ENCODE measurements at regions not wholly inside any gene's neighbourhood (a gene's known extent, or its start where the extent isn't known, plus 50 kb on each side); places are given as distances from the start of the nearest gene placed in this dataset.
"Not testable (repeated sequence)": the region's sequence is repeated elsewhere in the genome, so short reads cannot be mapped to it uniquely, and the experiment has no call there.

DNA sequence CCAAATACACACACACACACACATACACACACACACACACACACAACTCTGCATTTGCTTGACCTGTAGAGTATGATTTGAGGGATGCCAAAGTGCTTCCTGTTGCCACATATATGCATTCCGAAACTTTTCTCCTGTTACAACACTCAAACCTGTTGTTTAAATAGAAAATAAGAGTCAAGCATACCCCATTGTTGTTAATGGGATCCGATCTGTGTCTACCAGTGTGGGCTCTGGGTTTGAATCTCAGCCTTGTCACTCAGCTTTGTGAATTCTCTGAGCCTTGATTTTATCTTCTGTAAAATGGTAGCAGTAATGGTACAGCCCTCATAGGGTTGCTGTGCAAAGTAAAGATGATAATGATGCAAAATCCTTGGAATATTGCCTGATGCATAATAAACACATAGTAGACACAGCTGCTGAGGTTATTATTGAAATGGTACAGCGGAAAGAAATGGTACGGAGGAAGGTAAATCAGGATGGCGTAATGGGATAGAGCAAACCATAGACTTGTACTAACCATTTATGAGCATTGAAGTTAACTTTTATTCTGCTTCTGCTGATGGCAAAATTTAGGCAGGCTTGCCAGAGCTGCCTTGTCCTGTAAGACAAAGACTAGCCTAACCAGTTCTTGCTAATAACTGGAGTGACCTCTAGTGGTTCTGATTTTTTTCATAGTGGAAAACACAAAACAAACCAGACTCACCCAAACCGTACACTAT, 113.5 kb upstream of the PHACTR1 start:
- DNase-seq (ENCODE audit: extremely low read depth, low read depth): peak; percentile 54

DNA sequence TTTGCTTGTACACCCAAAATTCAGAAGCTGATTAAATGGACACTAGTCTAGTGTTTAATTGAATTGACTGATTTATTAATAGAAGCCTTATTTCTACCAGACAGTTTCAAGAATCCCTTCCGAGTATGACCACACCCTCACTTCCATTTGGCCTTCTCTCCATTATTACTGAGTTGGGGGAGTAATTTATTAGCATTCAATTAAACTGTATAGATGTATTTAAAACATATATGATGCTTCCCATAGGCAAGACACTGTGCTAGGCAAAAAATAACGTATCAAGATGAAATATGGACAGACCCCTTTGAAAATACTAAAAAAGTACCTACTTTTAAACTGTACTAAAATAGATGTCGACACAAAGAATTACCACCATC, 112.9 kb upstream of the PHACTR1 start:
- DNase-seq (ENCODE audit: extremely low read depth, low read depth): no peak

DNA sequence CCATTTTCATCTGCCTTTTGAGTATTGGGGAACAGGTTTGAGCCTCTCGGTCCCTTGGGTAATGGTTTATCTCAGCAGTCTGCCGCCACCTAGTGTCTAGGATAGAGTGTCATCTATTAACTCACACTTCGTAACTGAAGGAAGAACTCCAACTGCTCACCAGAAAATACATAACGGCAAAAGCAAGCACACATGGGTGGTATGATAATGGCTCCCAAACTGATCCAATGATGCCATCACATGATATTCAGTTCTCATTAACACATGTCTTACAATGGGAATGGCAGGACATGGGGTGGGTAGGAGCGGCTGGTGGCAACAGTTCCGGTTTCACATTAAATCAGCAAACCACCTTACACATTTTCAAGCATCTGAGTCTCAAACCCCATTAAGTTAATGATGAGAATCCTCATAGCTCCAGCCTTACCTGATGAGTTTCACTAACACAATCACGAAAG, 110.7 kb upstream of the PHACTR1 start:
- peak; percentile 59 for DNase-seq (ENCODE audit: extremely low read depth, low read depth)

DNA sequence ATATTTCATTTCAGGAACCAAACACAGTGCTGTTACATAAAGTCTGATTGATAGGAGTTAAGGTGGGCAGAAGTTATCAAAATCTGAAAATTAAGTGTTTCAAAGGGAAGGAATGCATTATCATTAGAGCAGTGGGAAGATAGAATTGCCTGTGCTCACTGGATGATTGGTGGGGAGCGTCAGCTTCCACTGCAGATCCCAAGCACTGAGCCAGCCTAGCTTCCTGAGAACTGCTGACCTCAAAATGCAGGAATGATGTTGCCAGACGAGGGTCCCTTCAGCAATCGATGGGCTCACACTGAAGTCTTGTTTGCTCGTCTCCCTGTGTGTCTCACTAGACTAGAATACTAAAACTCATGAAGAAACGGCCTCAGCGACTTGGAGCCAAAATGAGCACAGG, 110.0 kb upstream of the PHACTR1 start:
- DNase-seq (ENCODE audit: extremely low read depth, low read depth): no peak

DNA sequence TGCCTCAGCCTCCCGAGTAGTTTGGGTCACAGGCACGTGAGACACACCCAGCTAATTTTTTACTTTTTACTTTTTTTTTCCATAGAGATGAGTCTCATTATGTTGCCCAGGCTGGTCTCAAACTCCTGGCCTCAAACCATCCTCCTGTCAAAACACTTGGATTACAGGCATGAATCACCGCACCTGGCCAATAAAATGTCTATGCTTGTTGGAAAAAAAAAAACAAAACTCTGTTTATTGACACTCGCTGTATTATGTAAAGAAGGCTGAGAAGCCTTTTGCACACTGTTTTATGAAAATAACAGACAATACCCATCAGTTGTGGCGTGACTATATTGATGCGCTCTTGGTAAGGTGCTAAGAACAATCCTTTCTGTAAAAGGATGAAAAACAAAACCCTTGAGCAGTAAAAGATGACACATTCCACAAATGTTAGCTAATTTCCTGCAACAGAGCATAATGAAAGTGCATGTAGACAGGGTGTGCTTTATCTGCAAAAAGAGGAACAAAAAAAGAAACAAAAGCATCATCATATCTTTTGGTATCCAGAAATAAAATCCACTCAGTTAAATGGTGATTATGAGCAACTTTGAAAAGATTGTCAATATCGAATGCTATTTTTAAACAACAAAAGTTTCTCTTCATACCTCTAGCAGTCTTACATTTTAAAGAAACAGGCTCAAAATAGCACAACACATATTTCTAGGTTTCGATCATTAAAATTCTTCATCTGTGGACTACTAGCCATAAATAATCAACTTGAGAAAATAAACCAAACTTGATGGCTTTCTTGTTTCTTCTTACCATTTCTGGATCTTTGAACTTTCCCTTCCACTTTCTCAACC, 108.3 kb upstream of the PHACTR1 start:
- no peak for DNase-seq (ENCODE audit: extremely low read depth, low read depth)

DNA sequence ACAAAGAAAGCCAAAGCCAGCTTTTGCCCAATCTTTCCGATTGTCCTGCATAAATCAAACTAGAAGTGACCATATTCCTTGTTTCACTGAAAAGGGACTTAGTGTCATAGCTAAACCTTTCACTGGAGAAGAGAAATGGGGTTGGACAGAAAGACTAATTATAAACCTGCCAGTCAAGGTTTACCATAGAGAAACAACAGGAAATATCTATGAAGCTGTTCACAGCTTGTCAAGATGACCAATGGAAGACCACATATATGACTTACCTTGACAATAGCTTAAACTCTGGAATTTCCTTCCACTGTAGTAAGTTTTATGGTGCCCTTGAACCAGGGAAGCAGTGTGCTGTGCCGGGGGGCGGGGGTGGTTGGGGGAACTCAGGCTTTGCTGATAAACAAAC, 107.7 kb upstream of the PHACTR1 start:
- DNase-seq (ENCODE audit: extremely low read depth, low read depth): no peak

DNA sequence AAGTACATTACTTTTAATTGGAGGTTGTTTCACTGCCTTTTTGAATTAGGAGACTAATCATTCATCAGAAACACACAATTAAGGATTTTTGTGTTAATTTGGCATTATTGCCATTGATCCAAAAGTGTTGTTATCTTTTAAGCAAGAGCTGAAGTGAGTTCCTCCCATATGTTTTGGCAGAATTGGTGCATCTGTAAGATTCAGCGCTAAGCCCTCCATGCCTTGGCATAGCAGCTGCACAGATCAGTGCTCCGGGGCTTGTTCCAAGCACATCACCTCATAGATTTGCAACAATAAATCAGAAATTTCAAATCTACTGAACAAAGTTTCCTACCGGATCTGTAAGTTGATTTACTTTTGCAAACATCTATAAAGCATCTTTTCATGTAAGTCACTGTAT, 106.8 kb upstream of the PHACTR1 start:
- no peak for DNase-seq (ENCODE audit: extremely low read depth, low read depth)

DNA sequence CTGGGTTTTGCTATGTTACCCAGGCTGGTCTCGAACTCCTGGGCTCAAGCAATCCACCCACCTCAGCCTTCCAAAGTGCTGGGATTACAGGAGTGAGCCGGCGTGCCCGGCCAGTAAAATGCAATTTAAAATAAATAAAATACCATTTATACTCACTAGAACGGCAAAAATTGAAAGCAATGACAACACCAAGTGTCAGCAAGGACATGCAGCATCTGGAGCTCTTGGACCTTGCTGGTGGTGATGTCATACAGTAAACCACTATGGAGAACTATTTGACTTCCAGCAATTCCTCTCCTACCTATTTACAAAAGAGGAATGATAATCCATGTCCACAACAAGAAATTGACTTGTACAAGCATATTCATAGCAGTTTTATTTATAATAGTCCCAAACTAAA, 105.7 kb upstream of the PHACTR1 start:
- no peak for DNase-seq (ENCODE audit: extremely low read depth, low read depth)

DNA sequence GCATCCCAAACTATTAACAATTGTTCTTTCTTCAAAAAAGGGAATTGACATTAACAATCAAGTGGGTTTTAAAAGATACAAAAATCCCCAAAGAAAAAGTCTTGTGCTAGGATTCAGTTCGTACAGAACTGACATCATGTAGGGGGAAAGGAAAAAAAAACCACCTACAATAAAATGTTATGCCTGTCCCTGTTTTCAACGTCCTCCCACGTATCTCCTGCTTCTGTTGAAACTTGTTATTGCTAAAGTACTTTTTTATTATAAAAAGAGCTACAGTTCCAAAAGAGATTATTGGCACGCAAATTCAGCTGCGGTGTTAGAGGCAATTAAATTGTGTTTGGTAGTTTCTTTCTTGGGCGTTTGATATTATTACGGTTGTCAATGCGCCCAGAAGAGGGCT, 102.8 kb upstream of the PHACTR1 start:
- no peak for DNase-seq (ENCODE audit: extremely low read depth, low read depth)

DNA sequence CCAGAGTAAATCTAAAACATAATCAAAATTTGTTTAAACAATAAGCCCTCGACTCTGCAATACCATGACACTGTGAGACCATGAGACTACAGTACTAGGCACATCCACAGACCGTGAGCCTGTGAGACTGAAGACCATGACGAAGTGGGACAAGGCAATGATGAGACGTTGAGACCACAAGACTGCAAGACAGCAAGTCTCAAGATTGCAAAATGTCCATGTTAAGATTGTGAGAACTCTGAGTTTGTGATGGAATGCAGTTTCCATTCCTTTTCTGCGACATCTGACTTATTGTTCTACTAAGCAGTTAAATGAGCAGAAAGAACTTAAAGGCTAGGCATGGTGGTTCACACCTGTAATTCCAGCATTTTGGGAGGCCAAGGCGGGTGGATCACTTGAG, 102.1 kb upstream of the PHACTR1 start:
- DNase-seq (ENCODE audit: extremely low read depth, low read depth): no peak

DNA sequence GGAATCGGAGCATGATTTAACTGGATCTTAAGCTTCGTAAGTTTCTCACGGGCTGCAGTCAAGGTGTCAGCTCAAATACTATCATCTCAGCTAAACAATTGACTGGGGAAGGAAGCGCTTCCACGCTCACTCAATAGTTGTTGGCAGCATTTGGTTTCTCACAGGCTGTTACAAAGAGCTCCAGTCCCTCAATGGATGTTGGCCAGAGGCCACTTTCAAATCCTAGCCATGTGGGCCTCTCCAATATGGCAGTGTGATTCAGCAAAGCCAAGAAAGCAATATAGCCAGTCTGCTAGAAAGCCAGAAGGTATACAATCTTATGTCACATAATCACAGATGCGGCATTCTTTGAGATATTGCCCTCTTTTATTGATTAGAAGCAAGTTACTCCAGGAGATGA, 98.3 kb upstream of the PHACTR1 start:
- no peak for DNase-seq (ENCODE audit: extremely low read depth, low read depth)

DNA sequence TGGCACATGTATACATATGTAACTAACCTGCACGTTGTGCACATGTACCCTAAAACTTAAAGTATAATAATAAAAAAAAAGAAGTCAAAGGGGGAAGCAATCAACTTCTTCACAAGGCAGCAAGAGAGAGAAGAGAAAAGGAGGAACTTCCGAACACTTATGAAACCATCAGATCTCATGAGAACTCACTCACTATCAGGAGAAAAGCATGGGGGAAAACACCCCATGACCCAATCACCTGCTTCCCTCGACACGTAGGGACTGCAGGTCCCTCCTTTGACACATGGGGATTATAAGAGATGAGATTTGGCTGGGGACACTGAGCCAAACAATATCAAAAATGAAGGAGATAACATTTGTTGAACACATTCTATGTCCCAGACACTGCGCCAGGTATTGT, 94.8 kb upstream of the PHACTR1 start:
- no peak for DNase-seq (ENCODE audit: extremely low read depth, low read depth)

DNA sequence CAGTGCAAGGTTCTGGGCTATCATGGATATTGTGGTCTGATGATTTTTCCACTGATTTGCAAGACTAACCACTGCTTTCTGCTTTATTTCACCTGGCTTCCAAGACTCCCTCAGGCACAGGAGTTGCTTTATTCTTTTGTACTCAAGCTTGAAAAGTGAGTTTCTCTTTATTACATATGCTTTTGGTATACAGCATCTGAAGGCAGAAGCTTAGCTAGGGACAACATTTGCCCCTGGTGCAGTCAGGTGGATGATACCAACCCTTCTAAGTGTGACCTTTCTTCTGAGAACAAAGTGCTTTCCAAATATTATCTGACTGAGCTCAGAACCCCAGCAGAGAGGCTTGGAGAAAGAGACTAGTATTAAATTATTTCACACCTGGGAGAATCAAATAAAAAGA, 94.0 kb upstream of the PHACTR1 start:
- DNase-seq (ENCODE audit: extremely low read depth, low read depth): no peak

DNA sequence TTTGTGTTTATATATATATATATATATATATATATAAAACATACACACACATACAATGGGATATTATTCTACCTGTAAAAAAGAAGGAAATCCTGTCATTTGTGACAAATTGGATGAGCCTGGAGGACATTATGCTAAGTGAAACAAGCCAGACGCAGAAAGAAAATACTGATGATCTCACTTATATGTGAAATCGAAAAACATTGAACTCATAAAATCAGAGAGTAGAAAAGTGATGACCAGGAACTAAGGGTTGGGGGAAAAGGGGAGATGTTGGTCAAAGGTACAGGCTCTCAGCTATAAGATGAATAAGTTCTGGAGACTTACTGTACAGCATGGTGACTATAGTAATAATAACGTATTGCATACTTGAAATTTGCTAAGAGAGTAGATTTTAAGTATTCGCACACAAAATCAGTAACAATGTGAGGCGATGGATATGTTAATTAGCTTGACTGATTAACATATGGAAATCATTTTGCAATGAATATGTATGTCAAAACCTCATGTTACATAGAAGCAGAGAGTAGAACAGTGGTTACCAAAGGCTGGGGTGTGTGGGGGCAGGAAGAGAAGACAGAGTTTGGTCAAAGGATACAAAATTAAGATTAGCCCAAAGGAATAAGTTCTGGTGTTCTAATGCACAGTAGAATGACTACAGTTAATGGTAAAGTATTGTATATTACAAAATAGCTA, 92.3 kb upstream of the PHACTR1 start:
- DNase-seq (ENCODE audit: extremely low read depth, low read depth): no peak

DNA sequence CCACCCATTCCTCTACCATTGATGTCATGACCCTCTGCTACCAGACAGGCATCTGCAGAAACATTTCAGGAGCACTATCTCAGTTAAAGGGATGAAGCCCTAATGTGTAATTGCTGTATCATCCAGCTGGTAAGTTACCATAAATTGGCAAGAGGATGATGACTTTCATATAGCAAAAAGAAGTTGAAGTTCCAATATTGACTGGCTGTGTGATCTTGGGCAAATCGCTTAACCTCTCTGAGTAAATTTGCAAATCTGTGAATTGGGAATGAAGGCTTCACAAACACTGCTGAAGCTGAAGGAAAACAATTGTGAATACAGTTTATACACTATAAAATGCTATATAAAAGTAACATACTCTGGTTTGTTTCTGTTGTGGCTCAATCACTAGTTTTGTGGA, 89.5 kb upstream of the PHACTR1 start:
- DNase-seq (ENCODE audit: extremely low read depth, low read depth): no peak

DNA sequence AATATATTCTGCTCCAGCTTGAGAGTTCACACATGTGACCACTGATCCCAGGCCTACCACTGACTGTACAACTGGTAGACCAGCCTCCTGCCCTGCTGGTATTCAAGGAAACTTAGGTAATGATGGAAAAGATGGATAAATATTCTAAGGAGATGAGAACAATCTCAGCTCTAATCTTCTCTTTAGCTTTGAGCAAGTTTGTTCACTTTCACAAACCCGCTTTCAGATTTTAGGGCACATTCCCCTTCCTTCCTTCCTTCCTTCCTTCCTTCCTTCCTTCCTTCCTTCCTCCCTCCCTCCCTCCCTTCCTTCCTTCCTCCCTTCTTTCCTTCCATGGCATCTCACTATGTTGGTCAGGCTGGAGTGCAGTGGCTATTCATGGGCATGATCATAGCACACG, 88.2 kb upstream of the PHACTR1 start:
- no peak for DNase-seq (ENCODE audit: extremely low read depth, low read depth)

DNA sequence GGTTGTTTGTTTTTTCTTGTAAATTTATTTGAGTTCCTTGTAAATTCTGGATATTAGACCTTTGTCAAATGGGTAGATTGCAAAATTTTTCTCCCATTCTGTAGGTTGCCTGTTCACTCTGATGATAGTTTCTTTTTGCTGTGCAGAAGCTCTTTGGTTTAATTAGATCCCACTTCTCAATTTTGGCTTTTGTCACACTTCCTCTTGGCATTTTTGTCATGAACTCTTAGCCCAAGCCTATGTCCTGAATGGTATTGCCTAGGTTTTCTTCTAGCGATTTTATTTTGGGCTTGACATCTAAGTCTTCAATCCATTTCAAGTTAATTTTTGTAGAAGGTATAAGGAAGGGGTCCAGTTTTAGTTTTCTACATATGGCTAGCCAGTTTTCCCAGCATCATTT, 82.8 kb upstream of the PHACTR1 start:
- DNase-seq (ENCODE audit: extremely low read depth, low read depth): not testable (repeated sequence)

DNA sequence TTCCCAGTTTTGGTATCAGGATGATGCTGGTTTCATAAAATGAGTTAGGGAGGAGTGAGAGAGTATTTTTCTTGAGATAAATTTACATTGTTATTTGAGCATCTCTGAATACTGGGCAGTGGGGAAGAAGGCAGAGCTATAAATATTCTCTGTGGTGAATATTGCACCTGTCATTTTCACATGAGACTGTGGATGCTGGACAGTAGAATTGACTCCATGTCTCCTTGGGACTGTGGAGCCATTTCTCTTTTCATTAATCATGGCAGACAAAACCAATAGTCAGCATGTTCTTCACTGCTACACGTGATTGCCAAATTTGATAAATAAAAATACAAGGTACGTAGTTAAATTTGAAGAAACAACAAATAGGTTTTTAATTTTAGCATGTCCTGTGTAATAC, 81.2 kb upstream of the PHACTR1 start:
- no peak for DNase-seq (ENCODE audit: extremely low read depth, low read depth)

DNA sequence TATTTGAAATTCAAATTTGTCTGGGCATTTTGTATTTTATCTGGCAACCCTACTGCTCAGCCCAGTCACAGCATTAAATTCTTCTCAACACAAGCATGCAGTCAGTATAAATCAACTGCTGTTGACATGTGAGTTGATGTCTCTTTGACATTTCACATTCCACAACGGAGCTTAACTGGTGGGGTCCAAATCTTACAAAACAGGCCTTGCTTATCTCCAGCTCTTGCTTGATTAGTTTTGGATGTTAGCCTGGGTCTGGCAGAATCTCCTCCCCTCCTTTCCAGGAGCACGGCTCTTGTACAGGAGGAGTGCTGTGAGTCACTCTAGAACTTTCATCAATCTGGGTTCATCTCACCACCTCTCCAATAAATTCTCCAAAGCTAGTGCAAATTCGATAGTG, 80.8 kb upstream of the PHACTR1 start:
- DNase-seq (ENCODE audit: extremely low read depth, low read depth): no peak

DNA sequence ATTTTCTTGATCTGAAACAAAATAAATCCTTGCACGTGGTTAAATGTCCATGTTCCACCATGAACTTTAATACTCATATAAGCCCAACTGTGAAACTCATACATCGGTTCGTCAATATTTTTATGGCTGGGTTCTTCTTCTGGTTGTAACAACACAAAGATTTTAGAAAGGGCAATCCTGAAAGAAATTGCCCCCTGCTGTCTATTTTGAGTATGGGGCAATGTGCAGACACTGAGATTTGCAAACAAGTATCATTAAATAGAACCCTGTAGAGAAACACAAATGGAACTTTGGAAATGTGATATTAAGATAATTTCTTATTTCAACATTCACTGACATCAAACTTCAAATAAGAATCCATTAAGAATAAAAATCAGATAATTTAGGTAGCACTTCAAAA, 80.2 kb upstream of the PHACTR1 start:
- DNase-seq (ENCODE audit: extremely low read depth, low read depth): no peak

DNA sequence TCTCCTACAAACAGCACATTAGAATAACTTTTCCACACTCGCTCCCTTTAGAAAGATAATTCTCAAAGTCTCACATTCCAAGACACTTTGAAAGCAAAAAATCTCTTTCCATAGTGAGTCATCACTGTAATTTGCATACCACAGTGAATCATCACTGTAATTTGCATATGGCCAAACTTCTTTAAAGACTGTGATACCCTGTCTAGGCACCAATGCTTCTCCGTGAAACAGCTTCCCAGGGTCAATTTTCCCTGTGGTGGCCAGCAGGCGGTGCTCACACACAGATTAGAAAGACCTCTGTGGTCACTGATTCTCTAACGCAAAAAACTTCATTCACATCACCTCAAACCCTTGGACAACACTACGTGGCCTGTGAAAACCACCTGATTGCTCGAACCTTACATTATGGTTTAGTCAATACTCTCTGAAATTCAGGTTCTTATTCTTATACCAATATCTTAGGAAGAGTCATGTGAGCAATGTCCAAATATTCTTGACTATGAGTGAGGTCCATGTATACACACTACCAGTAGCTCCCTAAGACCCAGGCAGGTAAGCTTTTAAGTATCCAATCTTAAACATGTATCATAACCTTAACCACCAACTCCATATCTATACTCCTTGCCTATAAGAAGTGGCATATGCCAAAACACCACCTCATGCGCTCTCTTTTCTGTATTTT, 78.5 kb upstream of the PHACTR1 start:
- peak; percentile 42 for DNase-seq (ENCODE audit: extremely low read depth, low read depth)
